Panc1 (cell line): ENCODE measurements at regions not wholly inside any gene's neighbourhood (a gene's known extent, or its start where the extent isn't known, plus 50 kb on each side); places are given as distances from the start of the nearest gene placed in this dataset.

Experiments
- ATAC-seq: fragments of 200-7000 bp; cut with Tn5 transposase; 2 replicates; pipeline ENCODE4 v1.9.1; 2020; ENCODE audit warnings: mild to moderate bottlenecking, moderate library complexity
- BruUV-seq: library from RNA; stranded (reverse); fragments of 400-500 nt; replicated peaks from 2 replicates; lab custom pipeline; 2021; lab: Mats Ljungman, UMichigan
- CTCF ChIA-PET: fragments of 300-600 bp; sonication (Branson Sonifier 250); formaldehyde crosslinking; loops from one replicate; lab custom pipeline; 2022; ENCODE audit warnings: antibody characterized with exemption; lab: Charles Lee
- POLR2A ChIA-PET: fragments of 300-600 bp; sonication (Branson Sonifier 250); formaldehyde crosslinking; loops from one replicate; lab custom pipeline; 2022; ENCODE audit warnings: antibody characterized with exemption; lab: Charles Lee
- DNase-seq: peaks from one replicate; pipeline ENCODE4 v3.0.0-alpha.2; 2010; ENCODE audit warnings: low read depth, low spot score
- H3K27ac ChIP-seq: 2 replicates; pipeline ENCODE4 v1.5.1; 2011; ENCODE audit warnings: mild to moderate bottlenecking, low read length, inconsistent platforms
- H3K27me3 ChIP-seq: fragments of 200-500 bp; sonication (Bioruptor generic); 2 replicates; pipeline ENCODE4 v1.6.0; 2014; ENCODE audit warnings: low read length, inconsistent platforms; ENCODE audit not compliant: control insufficient read depth, insufficient read depth
- H3K36me3 ChIP-seq: fragments of 200-500 bp; sonication (Bioruptor generic); 2 replicates; pipeline ENCODE4 v1.5.1; 2014; ENCODE audit warnings: inconsistent platforms, mild to moderate bottlenecking, low read length, moderate library complexity; ENCODE audit not compliant: control insufficient read depth, insufficient read depth
- H3K4me1 ChIP-seq: 2 replicates; pipeline ENCODE4 v1.5.1; 2011; ENCODE audit warnings: inconsistent platforms, mild to moderate bottlenecking, low read length, moderate library complexity; ENCODE audit not compliant: control insufficient read depth, insufficient read depth
- H3K4me3 ChIP-seq, 2 experiments: 2 replicates each; pipeline ENCODE4 v1.5.1; 2011 to 2012; ENCODE audit warnings: low read depth in 2 of 2, low read length in 2 of 2, mild to moderate bottlenecking in 2 of 2, inconsistent platforms in 1 of 2, moderate library complexity in 1 of 2
- H3K9me3 ChIP-seq: fragments of 200-500 bp; sonication (Bioruptor generic); 2 replicates; pipeline ENCODE4 v1.5.1; 2014; ENCODE audit warnings: low read depth, mild to moderate bottlenecking, inconsistent platforms, low read length, moderate library complexity; ENCODE audit not compliant: control insufficient read depth, insufficient read depth
- POLR2AphosphoS5 ChIP-seq: IDR thresholded peaks from 2 replicates; pipeline ENCODE4 v1.6.1; 2012; ENCODE audit warnings: mild to moderate bottlenecking, low read depth, low read length, moderate library complexity
- REST ChIP-seq, 2 experiments: IDR thresholded peaks; 2 replicates each; pipeline ENCODE4 v1.6.1; 2011 to 2012; ENCODE audit warnings: low read depth in 2 of 2, control low read depth in 1 of 2, low read length in 1 of 2, mild to moderate bottlenecking in 1 of 2, moderate library complexity in 1 of 2; ENCODE audit not compliant: insufficient read depth in 1 of 2
- SIN3A ChIP-seq: IDR thresholded peaks from 2 replicates; pipeline ENCODE4 v1.6.1; 2012; ENCODE audit warnings: low read depth, mild to moderate bottlenecking, low read length, moderate library complexity, borderline replicate concordance; ENCODE audit not compliant: insufficient read depth
- TCF7L2 ChIP-seq: IDR thresholded peaks from 2 replicates; pipeline ENCODE4 v1.6.1; 2011; ENCODE audit warnings: mild to moderate bottlenecking, low read depth, low read length, inconsistent platforms
- in situ Hi-C: cut with HindIII; loops from 2 replicates; pipeline ENCODE4 v1.10.0; 2016; ENCODE audit warnings: low sequenced_read_pairs, low pct_unique_long_range_greater_than_20kb
- intact Hi-C: fragments of 100-400 bp; cut with micrococcal nuclease; formaldehyde crosslinking; loops from one replicate; pipeline ENCODE4 v1.10.0; 2022; ENCODE audit not compliant: unreplicated experiment
- TF ChIP-seq, protein P1 (sequence below): fragments of 450-650 bp; IDR thresholded peaks from 2 replicates; pipeline ENCODE4 v1.5.1; 2017; ENCODE audit warnings: mild to moderate bottlenecking

DNA sequence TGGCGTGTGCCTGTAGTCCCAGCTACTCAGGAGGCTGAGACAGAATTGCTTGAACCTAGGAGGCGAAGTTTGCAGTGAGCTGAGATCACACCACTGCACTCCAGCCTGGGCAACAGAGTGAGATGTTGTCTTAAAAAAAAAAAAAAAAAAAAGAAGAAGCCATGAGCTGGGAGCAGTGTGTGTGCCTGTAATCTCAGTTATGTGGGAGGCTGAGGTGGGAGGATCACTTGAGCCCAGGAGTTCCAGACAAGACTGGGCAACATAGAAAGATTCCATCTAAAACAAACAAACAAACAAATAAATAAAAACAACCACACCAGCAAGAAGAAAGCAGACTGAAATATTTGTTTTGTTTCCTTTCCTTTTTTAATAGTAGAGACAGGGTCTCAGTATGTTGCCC, 62.2 kb upstream of the KIF13A start:
- CTCF ChIA-PET: no interaction called here
- BruUV-seq: no TSS peak
- ATAC-seq (no peak), DNase-seq (no peak)
- intact Hi-C loops (no loop called here), in situ Hi-C loops (no loop called here)
- H3K4me3 ChIP-seq: no peak overlapping the region
- no peaks in the 10 kb centered on the region for H3K36me3 ChIP-seq
- H3K27me3 ChIP-seq: no peaks in the 10 kb centered on the region
- no peak overlapping the region for H3K27ac ChIP-seq
- TF ChIP-seq, protein P1, sequence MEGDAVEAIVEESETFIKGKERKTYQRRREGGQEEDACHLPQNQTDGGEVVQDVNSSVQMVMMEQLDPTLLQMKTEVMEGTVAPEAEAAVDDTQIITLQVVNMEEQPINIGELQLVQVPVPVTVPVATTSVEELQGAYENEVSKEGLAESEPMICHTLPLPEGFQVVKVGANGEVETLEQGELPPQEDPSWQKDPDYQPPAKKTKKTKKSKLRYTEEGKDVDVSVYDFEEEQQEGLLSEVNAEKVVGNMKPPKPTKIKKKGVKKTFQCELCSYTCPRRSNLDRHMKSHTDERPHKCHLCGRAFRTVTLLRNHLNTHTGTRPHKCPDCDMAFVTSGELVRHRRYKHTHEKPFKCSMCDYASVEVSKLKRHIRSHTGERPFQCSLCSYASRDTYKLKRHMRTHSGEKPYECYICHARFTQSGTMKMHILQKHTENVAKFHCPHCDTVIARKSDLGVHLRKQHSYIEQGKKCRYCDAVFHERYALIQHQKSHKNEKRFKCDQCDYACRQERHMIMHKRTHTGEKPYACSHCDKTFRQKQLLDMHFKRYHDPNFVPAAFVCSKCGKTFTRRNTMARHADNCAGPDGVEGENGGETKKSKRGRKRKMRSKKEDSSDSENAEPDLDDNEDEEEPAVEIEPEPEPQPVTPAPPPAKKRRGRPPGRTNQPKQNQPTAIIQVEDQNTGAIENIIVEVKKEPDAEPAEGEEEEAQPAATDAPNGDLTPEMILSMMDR: no peak
- TF ChIP-seq POLR2AphosphoS5: no peak
- no peak for TF ChIP-seq TCF7L2
- TF ChIP-seq SIN3A: no peak
- TF ChIP-seq REST (IDR thresholded peaks at IDR 0.05; ENCODE audit: insufficient read depth in 1 of 2, low read depth in 2 of 2, low read length in 1 of 2): no peak
- H3K4me1 ChIP-seq: peaks cover 12% of the 10 kb centered on the region; the same call in 1 of the 2 replicates
- POLR2A ChIA-PET: no interaction called here
- no peaks in the 10 kb centered on the region for H3K9me3 ChIP-seq

DNA sequence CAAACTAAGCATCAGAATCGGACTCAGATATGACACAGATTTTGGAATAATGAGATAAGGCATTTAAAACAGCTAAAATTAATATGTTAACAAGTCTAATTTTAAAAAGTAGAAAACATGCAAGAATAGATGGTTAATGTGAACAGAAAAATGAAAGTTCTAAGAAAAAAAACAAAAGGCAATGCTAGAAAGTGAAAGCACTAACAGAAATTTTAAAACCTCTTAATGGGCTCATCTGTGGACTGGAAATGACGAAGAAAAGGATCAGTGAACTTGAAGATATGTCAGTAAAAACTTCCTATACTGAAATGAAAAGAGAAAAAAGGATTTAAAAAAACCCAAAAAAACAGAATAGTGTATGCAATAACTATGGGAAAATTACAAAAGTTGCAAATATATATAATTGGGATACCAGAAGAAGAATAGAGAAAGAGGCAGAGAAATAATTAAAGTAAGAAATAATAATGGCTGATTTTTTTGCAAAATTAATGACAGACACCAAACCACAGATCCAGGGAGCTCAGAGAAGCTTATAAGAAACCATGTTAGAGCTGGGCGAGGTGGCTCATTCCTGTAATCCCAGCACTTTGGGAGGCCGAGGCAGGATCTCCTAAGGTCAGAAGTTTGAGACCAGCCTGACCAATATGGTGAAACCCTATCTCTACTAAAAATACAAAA, 61.7 kb upstream of the KIF13A start:
- peaks cover 10% of the 10 kb centered on the region; the same call in 1 of the 2 replicates for H3K4me1 ChIP-seq
- H3K27me3 ChIP-seq: no peaks in the 10 kb centered on the region
- CTCF ChIA-PET: no interaction called here
- BruUV-seq: no TSS peak
- ATAC-seq (no peak), DNase-seq (no peak)
- no peaks in the 10 kb centered on the region for H3K9me3 ChIP-seq
- intact Hi-C loops: no loop called here
- TF ChIP-seq TCF7L2 (no peak), POLR2AphosphoS5 (no peak), REST (IDR thresholded peaks at IDR 0.05; ENCODE audit: insufficient read depth in 1 of 2, low read depth in 2 of 2, low read length in 1 of 2) (no peak), SIN3A (no peak)
- TF ChIP-seq, protein P1: no peak
- no peaks in the 10 kb centered on the region for H3K36me3 ChIP-seq
- in situ Hi-C loops: no loop called here
- H3K4me3 ChIP-seq: no peak overlapping the region
- POLR2A ChIA-PET: no interaction called here
- no peak overlapping the region for H3K27ac ChIP-seq
